Fibroblast of skin of abdomen (primary cell): ENCODE measurements at regions not wholly inside any gene's neighbourhood (a gene's known extent, or its start where the extent isn't known, plus 50 kb on each side); places are given as distances from the start of the nearest gene placed in this dataset.
A peak's percentile ranks its signal among the peaks of the same experiment; 100 is the strongest.

Experiments used
- DNase-seq: peaks from one replicate; pipeline ENCODE4 v3.0.0-alpha.2; 2013

DNA sequence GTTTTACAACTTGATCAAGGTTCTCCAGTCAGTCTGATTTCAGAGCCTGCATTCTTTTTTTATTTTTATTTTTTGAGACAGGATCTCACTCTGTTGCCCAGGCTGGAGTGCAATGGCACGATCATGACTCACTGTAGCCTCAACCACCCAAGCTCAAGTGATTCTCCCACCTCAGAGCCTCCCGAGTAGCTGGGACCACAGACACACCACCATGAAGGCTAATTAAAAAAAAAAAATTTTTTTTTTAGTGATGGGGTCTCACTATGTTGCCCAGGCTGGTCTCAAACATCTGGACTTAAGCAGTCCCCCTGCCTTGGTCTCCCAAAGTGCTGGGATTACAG, 117.2 kb upstream of the NAV2 start:
- no peak for DNase-seq

GRCh38 chr11:19594326-19594725, 118.3 kb upstream of the NAV2 start:
- peak; percentile 36 for DNase-seq

- no peak for DNase-seq
Measured at GRCh38 chr11:19592842-19593241, 119.8 kb upstream of the NAV2 start.

DNA sequence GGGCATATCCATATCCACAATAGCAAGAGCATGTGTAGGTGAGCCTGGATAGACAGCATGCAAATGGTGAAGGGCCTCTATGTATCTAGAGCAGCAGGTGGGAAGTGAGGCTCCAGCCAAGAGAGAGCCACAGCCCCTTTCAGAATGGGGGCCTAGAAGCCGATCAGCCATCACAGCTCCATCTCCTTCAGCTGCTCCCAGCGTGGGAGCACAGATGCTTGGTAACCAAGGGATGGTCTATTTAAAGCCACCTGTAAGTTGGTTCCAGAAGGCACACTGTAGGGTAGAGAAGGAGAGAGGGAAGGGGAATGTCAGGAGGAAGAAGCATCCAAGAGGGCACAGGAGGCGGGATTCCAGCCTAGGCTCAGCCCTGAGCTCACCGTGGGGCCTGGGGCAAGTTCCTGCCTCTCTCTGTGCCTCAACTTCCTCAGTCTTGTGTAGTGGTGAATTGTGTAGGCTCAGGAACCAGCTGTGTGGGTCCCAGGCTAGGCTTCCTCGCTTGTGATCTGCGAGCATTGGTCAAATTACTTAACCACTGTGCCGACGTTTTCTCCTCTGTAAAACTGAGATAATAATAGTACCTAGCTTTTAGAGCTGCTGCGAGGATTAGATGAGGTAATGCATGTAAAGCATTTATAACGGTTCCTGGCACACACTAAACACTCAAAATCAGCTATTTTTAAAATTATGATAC, 122.9 kb upstream of the NAV2 start:
- no peak for DNase-seq

DNA sequence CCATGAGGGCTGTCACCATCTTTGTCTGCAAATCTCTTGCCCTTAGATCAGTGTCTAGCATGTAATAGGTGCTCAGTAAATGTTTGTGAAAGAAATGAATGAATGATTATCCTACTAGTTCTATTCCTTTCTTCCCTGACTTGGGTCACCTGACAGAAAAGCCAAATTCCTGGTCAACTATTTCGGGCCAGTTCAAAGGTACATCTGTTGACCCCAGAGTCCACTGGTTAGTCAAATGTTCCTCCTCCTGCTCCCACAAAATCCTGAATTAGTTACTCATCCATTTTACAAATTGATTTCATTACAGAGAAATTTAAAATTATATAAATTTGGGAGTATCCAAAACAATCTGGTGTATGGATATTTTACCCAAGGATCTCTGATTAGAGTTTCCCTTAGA, 124.7 kb upstream of the NAV2 start:
- no peak for DNase-seq

GRCh38 chr11:19580646-19581045, 132.0 kb upstream of the NAV2 start:
- DNase-seq, result peak; percentile 65

DNA sequence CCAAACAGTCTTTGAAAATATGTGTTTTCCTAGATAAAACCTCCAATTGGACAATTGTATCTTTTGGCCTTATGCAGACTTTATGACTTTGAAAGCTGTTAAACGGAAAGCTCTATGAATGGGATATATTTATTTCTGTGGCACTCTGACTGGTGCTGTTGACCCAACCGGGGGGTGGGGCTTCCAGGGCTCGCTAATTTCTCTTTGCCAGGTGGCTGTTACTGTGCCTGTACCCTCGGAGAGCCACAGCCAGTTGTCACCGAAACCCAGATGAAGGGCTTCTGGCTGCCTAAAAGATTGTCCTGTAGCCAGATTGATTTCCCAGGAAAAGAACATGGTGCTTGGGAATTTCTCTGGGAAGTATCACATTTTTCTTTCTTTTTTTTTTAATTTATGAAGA, 132.7 kb upstream of the NAV2 start:
- no peak for DNase-seq

DNA sequence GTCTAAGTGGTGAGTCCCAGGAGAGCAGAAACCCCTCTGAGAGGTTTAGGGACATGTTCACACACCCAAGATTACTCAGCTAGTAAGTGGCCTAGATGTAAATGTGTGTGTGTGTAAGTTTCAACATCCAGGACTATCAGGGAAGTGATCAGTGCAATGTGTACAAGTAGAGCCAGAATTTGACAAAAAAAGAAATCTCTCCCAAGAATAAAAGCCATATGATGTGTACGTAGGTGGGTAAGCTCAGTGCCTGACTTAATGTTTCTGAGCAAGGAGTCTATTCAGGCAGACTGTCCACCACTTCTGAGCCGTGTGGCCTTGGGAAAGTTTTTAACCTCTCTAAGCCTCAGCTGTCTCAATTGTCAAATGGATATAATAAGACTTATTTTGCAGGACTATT, 133.8 kb upstream of the NAV2 start:
- no peak for DNase-seq

- DNase-seq, result peak; percentile 92
Measured at GRCh38 chr11:19577976-19578619, 134.5 kb upstream of the NAV2 start.

GRCh38 chr11:19577391-19577975, 135.2 kb upstream of the NAV2 start:
- DNase-seq, result no peak

DNA sequence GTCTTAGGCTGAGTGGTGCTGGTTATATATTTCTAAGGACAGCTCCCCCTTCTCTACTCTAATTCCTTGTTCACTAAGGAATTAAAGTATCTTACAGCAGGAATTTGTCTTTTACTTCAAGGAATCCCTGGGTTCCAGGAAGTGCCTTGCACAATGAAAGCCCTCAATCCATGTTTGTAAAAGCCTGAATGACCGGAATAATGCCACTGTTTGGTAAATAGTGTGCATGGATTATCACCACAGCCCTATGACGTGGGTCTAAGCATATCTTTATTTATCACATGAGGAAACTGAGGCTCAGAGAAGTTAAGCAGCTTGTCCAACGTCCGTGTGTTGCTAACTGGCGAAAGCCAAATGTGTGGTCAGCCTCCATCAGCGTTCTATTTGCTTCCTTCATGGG, 135.7 kb upstream of the NAV2 start:
- DNase-seq, result no peak

- no peak for DNase-seq
Measured at GRCh38 chr11:19576054-19576453, 136.6 kb upstream of the NAV2 start.

DNA sequence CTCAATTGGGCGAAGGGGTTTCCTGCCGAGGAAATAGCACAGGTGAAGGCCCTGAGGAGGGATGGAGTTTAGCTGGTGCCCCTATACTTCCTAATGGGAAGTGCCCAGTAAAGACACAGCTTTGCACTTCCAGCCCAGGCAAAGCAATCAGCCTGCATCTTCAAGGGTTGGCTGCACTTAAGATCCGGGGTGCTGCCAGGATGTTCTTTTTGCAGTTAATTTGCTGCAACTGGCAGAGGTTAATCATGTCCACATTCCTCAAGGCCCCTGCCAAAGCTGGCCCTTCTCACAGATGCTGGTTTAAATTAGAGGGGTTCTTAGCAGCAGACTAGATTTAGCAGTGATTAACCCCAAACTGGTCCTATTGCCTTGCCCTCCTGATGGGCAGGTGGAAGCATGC, 137.7 kb upstream of the NAV2 start:
- no peak for DNase-seq

DNA sequence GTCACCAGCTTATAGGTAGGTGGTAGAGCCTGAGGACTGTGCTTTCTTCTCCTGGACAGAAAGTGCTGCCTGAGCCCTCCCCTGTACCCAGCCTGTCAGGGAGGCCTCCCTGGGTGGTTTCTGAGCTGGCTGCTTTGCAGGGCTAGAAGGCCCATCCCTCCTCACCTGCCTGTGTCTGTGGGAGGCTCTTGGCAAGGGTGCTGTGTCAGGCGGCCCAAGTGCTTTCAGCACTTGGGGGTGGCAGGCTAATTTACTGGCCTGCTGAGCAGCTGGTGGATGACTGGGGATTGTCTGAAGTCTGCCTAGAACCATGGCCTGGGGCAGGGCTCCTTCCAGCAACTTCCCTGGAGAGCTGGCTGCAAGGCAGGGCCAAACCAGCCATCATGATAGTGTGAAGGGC, 139.0 kb upstream of the NAV2 start:
- DNase-seq, result no peak

DNA sequence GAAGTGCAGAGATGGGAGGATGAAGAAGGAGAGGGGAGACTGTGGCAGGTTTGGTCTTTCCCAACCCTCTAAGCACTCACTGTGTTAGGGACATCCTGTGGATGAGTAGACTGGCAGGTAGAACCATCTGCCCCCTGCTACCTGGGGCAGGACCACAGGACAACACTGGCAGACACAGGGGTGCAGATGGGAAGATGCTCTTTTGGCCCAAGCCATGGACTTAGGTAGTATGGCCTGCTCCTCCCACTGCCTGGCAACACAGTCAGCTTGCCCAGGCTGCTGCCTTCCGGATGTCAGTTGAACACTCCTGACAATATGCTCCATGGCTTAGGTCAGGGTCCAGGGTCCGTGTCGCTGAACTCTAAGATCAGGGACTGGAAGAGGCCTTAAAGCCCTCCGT, 140.7 kb upstream of the NAV2 start:
- DNase-seq, result no peak

- no peak for DNase-seq
Measured at GRCh38 chr11:19570889-19571288, 141.7 kb upstream of the NAV2 start.

DNA sequence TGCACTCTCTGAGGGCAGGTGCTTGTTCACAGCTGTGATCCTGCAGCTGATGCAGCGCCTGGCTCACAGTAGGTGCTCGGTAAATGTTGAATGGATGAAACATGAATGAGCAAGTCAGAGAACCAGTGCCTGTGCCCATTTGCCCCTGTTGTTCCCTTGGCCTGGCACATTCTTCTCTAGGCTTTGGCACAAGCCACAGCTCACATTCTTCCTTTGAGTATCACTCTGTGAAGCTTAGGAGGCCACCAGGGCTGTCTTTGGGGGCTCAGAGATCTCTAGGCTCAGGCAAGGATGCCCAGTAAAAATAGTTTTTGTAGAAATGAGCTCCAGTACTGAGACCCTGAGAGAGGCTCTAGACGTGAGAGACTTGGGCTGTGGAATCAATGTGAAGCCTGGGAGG, 144.6 kb upstream of the NAV2 start:
- DNase-seq, result no peak

- DNase-seq, result no peak
Measured at GRCh38 chr11:19566583-19567379, 145.9 kb upstream of the NAV2 start.

DNA sequence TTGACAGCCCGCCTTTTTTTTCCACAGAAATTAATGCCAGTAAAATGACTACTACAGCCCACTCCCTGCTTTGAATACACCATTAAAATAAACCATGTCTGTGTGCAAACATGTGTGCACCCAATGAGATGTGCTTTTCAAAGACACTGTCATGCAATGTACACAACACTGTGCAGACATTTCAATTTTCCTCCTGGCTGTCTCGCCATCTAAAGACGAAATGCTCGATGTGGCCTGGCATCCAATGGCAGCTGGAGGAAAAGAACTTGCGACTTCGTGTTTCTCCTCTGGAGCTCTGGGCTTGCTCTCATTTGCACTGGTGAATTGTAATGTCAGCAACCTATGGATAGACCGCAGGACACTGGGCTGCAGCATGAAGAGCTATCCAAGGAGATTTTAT, 147.0 kb upstream of the NAV2 start:
- DNase-seq, result no peak

- DNase-seq, result no peak
Measured at GRCh38 chr11:19562156-19562555, 150.5 kb upstream of the NAV2 start.

DNA sequence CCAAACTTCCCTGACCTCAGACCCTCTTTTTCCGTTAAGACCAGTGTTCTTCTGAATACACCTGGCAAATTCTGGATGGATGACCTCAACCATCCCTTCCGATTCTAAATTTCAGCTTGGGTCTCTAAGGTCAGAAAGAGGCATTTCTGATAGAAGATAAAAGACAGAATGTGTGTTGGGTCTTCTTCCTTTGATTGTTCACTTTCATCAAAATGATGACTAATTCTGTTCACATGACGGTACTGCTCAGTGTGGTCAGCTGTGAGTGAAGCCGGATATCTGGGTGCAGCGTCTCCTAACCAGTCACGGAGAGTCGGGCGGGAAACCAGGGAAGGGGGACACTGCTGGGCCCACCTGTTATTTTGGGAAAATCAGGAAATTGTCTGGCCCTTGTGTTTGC, 151.6 kb upstream of the NAV2 start:
- DNase-seq, result no peak

- DNase-seq, result no peak
Measured at GRCh38 chr11:19560156-19560555, 152.5 kb upstream of the NAV2 start.

- no peak for DNase-seq
Measured at GRCh38 chr11:19559746-19560145, 152.9 kb upstream of the NAV2 start.
